GM12872 (cell line): ENCODE measurements at regions not wholly inside any gene's neighbourhood (a gene's known extent, or its start where the extent isn't known, plus 50 kb on each side); places are given as distances from the start of the nearest gene placed in this dataset.

Source experiments
- TF ChIP-seq, protein P1 (sequence below): IDR thresholded peaks from 3 replicates; pipeline ENCODE4 v1.5.1; 2011; ENCODE audit warnings: low read depth, mild to moderate bottlenecking, low read length, moderate library complexity; ENCODE audit not compliant: insufficient read depth

DNA sequence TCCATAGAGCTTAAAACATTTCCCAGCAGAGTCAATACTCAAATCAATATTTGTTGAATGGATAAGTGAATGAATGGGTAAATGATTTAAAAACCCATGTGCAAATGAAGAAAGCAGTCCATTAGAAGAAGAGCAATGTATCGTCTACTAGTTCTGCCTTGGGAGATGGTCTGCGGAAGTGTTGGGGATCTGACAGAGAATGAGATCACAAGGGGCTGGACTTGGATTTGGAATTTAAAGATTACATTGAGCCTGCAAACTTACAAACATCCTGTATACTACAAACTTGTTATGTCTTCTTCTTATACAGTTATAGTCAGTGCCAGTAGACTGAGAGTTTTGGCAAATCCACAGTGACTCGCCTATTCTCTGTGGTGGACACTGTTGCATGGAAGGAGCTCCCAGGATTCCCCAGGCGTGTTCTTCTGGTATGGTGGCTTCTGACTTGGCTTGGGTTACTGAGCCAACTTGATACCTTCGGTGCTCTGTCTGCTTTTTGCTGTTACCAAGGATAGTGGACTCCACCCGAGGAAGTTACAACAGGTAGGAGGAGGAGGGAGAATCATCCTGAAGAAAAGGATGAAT, 163.3 kb upstream of the SERPINE2 start:
- TF ChIP-seq, protein P1, sequence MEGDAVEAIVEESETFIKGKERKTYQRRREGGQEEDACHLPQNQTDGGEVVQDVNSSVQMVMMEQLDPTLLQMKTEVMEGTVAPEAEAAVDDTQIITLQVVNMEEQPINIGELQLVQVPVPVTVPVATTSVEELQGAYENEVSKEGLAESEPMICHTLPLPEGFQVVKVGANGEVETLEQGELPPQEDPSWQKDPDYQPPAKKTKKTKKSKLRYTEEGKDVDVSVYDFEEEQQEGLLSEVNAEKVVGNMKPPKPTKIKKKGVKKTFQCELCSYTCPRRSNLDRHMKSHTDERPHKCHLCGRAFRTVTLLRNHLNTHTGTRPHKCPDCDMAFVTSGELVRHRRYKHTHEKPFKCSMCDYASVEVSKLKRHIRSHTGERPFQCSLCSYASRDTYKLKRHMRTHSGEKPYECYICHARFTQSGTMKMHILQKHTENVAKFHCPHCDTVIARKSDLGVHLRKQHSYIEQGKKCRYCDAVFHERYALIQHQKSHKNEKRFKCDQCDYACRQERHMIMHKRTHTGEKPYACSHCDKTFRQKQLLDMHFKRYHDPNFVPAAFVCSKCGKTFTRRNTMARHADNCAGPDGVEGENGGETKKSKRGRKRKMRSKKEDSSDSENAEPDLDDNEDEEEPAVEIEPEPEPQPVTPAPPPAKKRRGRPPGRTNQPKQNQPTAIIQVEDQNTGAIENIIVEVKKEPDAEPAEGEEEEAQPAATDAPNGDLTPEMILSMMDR, result no peak

DNA sequence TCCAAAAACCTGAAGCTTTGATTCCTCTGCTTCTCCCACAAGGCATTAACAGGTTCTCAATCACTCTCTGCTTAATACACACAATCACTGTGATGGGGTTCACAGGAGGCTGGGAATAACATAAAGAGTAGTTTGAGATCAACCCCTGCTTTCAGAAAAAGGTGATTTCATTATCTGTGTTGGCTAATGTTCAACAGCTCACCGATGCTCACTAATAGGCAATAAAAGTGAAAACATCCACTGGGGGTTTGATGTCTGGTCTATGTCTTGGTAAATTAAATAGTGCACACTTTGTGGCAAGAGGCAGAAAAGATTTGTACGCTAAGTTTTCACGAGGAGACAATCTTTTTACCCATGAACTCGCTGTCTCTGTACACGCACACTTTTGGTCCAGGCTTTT, 159.3 kb upstream of the SERPINE2 start:
- TF ChIP-seq, protein P1, result no peak

DNA sequence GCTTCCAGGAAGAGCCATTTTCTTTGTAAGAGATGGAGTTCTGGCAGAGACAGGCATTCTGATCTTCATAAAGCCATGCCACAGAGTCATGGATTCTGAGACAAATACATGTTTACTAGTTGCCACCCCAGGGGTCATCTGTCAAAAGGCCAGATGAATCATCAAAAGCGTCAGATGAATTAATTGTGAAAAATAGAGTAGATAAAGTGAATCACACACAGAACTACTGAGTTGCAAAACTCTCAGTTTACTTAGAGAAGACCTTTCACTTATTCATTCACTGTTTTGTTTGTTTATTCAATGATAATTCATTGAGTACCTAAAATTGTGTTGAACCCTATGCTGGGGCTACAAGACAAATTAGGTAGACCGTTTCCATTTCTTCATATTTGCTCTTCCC, 157.7 kb upstream of the SERPINE2 start:
- TF ChIP-seq, protein P1, result no peak

DNA sequence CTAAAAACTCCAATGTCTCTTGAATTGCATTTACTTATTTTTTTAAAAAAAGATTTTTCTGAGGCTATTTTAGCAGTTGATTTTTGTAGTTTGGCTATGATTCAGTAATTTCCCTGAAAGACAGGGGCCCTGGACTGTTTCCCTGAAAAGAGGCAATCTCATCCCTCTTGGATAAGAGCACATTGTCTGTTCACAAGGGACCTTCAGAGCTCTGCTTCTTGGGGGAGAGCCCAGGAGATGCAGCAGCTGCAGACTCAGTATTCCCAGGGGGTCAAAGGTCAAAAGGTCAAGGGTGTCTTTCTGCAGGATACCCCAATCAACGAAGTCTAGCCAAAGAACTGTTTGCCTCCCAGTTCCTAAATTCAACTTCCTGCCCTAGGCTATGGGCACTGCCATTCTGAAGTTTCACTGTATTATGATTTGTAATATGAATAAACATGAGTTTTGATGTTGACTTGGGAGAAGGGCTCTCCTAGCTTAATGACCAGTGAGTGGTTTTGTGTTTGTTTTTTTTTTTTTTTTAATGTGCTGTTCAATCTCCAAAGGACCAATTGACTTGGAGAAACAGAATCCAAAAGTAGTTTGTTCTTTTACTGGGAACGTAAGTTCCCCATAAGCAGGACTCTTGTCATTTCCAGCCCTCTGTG, 157.0 kb upstream of the SERPINE2 start:
- TF ChIP-seq, protein P1, result no peak

DNA sequence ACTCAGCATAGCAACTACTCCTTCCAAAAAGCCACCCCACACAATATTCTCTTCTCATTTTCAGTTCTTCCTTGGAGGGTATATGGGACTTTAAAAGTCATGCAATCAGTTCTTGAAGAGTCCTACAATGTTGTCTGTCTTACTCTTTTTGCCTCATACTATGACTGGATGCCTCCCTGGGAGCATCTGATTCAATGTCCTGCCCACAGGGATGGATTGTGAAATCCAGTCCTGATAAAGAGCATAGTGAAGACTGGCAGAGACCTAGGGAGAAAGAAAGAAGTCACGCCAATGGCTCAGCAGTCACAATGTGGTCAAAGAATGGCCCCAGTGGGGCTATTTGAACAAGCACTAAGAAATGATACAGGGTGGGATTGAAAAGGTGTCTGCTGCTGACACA, 155.1 kb upstream of the SERPINE2 start:
- TF ChIP-seq, protein P1, result no peak

DNA sequence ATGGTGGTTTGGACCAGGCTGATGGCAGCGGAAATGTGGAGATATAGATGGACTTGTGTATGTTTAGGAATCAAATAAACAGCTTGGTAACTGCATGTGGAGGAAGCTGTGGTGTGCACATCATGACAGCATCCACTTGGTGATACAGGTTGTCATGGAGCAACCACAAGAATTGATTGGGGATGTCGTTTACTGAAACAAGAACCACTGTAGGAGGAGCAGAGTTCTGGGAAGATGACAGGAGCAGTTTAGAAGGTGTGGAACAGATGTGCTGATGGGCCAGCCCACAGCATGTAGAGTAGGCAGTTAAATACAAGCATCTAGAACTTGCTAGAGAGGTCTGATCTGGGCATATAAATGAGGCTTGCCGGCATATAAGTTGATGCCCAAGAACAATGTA, 152.4 kb upstream of the SERPINE2 start:
- TF ChIP-seq, protein P1, result no peak

DNA sequence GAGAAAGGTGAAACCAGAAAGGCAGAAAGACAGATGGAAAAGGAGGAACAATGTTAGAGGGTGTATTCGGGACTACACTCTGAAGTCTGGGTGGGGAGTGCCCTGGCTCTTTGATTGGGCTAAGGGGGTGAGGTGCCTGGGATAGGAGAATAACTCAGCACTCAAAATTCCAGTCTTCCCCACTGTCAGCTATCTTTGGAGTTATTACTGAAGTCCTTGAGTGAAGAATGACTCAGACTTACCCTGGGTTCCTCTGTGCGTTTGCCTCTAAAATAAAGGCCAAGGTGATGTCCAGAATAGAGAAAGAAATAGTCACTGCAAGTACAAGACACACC, 151.8 kb upstream of the SERPINE2 start:
- TF ChIP-seq, protein P1, result no peak
